ENCODE measurements at regions not wholly inside any gene's neighbourhood (a gene's known extent, or its start where the extent isn't known, plus 50 kb on each side); places are given as distances from the start of the nearest gene placed in this dataset.
"Not testable (repeated sequence)": the region's sequence is repeated elsewhere in the genome, so short reads cannot be mapped to it uniquely, and the experiment has no call there.

DNA sequence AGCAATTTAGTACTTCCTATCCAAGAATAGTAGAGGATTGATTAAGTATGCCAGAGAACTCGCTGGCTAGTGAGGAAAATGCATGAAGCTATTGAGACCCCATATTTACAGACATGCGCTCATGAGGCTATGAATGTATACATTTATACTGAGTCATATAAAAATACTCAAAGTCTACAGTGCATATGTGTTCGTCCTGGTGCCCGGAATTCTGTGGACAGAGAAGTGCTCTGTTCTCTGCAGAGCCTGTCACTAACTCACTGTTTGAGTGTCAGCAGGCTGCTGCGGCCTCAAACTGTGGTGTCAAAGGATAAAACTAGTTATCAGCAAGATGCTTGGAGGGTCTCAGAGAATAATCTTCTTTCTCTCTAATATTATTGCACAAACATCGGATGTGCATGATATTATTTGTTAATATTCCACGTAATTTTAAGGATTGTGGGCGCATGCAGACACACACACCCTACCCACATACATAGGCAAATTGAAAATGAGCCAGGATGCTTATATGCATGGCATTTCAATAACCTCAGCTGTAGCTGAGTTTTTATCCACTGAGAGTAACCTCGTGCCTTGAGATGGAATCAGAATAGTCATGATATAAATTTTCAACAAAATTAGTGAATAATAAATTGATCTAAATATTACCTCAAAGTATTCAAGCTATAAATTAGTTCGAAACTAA lies 50.0 kb upstream of the TSC22D2 start:
- no peak for DNase-seq (ENCODE audit: low read depth in 2 of 3, low spot score in 1 of 3)

DNA sequence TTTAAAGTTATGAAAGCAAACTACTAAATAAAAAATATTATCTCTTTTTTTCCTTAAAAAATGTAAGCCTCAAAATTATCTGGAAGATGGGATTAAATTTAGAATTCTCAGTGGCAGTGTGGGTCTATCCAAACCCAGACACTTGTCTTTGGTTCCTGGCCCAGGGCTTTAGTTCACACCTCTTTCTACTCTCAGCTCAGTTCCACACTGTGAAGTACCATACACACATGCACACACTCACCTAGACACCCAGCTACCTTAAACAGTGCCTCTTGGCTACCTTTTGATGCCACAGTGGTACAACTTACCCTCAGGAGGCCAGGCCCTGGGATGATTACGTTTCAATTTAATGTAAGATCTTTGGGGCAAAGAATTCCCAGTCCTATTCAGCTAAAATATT lies 51.0 kb upstream of the TSC22D2 start:
- DNase-seq (ENCODE audit: low read depth in 2 of 3, low spot score in 1 of 3) = no peak

DNA sequence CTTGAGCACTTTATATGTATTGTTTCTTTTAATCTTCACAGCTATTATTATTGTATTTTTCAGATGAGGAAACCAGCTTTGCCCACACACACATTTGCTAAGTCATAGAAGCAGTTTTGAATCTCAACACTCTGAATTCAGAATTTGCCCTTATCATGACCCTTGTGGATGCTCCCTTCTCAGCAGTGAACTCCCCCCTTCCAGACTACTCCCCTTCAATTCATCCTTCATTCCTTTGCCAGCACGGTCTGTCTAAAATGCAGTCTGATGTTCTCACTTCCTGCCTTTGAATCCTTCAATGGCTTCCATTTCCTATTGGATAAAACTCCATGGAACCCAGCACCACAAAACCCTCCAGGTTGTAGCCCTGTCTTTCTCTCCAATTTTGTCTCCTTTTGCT lies 52.5 kb upstream of the TSC22D2 start:
- no peak for DNase-seq (ENCODE audit: low read depth in 2 of 3, low spot score in 1 of 3)

DNA sequence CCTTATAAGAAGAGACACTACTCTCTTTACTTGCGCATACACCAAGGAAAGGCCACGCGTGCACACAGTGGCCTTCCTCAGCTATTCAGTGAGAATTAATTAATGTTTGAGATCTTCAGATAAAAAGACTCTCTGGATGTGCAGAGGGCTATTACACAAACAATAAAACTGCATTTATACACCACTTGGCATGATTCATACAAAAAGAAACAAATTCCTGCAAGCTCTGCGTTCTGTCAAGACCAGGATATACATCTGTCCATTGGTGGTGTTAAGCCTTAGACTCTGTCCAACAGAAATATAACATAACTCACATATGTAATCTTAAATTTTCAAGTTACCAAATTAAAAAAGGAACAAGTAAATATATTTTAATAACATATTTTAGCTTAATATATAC lies 55.2 kb upstream of the TSC22D2 start:
- DNase-seq (ENCODE audit: low read depth in 2 of 3, low spot score in 1 of 3) = no peak

DNA sequence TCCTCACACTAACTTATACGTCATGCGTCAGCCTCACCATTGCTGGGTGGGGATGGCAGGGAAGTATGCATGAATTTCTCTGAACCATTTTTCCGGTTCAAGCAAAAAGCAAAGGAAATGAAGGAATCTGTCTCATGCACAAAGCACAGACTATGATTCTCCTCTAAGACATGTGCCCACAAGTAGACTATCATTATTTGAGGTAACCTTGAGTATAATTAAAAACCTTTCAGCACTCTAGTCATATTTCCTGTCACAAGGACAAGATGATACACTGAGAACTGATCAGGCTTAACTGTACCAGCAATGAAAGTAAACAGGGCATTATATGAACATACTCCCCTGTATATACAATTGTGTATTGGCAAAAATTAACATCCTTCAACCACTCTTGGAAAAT lies 56.7 kb upstream of the TSC22D2 start:
- no peak for DNase-seq (ENCODE audit: low read depth in 2 of 3, low spot score in 1 of 3)

DNA sequence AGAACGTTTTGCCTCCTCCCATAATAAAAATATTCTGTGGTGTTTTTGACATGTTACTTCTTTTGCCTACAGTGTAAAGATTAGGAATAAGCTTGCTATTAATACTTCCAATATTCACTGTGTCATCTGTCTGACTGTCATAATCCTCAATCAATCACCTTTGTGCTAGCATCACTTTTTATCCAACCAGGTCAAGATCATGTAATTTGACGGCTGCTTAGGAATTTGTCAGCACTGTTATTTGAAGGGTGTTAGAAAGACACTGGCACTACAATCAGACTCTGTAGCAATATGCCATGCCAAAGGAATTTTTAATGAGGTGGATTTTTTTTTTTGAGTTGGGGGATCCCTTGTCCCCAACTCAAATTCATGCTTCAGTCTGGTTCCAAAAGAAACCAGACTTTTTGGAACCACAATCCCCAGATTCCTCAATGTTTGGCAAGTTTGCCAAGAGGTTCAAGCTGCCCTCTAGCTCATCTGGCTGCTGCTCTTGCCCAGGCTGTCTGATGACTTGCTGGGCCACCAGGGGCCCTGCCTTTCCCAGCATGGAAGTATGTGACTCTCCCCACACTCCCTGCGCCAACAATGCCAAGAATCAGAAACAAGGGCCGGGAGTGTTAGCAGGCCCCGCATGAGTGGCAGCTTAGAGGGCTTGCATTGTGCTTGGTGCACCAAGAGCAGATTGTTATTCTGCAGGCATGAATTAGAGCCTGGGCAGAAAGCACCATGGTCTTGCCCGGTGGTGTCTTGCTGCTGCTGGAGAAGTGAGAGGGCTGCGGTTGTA lies 58.6 kb upstream of the TSC22D2 start:
- no peak for DNase-seq (ENCODE audit: low read depth in 2 of 3, low spot score in 1 of 3)

DNA sequence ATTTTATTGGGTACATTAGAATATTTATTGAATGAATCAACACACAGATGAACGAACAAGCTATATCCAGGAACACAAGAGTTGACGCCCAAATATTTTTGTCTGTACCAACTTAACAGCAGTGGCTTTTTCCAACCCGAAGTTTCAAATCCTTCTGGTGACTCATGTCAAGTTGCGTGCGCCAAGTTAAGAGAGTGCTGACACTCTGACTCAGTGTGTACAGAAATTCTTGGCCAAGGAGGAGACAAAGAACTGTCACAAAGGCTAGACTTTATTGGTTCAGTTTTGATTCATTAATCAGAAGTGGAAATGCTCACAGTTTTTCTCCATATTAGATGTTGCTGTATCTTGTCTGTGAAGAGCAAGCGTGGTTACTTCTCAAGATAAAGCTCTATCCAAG lies 59.6 kb upstream of the TSC22D2 start:
- DNase-seq (ENCODE audit: low read depth in 2 of 3, low spot score in 1 of 3) = no peak

DNA sequence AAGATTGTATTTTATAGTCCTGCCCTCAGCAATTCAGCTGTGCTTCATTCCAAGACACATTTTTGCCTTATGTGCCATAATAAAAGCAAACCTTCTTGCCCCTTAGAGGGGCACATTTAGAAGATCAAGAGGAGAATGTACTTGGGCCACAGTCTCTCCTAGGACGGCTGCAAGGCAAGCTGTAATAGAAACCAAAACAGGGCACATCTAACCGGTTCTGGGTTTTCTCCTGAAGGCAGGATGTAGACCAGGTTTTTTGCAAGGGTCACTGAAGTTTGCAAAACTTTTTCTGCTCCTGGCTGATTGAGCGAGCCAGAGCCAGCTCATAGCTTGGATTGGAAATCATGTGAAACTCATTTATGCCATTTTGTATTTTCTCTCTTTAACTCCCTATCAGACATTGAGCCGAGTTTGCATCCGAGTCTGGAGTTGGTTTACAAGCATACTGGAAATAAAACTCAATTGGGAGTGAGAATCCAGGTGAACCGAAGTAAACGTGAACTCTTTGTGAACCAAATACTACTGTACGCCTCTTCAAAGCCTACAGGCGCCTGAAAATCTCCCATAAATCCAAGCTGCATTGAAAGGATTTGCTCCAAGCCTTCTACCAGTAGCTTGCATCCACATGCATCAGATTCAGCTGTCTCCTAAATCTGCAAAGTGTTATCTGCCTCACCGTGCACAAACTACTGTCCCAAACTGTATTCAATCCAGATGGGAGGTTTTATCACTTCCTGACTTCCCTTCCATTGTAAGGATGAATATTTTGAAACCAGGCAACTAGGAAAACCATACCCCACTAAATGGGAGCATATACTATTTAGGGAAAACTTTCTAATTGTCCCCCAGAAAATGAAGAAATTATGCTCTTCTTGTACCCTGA lies 60.9 kb upstream of the TSC22D2 start:
- DNase-seq (ENCODE audit: low read depth in 2 of 3, low spot score in 1 of 3) = no peak

DNA sequence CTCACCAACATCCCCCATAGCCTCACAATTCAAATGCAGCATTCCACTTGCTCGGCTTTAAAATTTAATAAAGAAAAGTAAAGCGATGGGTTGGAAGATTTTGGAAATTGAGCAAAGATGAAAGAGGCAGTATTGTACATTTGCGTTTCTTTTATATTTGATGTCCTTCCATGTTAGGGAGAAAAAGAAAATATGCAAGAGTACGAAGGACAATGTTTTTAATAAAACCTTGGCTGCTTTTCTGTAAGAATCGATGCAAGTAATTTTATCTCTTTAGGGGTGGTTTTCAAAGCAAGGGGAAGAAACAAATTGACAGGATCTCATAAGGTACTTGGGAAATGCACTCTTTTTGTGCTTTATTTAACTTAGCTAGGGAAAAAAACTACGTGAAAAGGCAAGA lies 61.8 kb upstream of the TSC22D2 start:
- DNase-seq (ENCODE audit: low read depth in 2 of 3, low spot score in 1 of 3) = no peak

DNA sequence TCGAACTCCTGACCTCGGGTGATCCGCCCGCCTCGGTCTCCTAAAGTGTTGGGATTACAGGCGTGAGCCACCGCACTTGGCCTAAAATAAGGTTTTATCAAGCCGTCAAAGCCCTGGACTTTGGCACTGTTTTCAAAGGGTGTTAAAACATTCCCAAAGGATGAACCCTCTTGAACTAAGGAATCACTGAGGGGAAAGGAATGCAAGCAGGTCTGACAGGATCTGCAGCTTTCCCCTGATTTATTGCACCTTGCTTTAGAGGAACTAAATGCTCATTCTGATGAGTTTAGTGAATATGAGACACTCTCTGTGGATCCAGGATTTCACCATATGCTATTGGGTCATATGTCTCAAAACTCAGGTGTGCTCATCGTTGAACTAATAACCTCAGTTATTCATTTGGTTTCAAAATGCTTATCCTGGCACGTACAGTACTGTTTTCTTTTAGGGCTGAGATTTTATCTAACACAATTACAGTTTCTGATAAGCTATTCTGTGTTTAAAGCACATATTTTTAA lies 63.0 kb upstream of the TSC22D2 start:
- DNase-seq (ENCODE audit: low read depth in 2 of 3, low spot score in 1 of 3) = no peak

DNA sequence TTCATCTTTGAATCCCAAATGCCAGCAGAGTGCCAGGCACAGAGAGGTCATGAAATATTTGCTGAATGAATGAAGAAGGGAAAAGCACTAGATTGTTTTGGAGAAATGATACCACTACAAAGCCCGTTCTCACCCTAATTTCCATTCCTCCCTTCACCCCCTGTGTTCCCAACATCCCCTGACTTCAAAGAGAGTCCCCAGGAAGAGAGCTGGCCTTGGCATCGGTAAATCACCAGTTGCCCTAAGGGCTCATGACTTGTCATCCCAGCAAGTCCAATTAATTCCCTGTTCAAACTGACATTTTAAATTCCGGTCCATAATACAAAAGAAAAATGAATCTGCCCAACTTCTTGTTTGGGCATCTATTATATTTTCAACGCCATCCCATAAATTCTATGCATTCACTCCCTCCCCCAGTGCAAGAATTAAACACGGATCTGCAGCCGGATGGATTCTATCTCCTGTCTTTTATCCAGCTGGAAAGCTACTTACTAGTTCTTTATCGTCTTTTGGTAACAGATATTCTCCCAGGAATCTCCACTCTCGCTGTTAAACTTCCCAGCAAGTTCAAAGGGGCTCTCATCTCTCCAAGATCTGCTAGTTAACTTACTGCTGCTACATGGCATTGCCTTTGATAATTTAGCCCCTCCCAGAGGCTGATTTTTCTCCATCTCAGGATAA lies 63.9 kb upstream of the TSC22D2 start:
- no peak for DNase-seq (ENCODE audit: low read depth in 2 of 3, low spot score in 1 of 3)

DNA sequence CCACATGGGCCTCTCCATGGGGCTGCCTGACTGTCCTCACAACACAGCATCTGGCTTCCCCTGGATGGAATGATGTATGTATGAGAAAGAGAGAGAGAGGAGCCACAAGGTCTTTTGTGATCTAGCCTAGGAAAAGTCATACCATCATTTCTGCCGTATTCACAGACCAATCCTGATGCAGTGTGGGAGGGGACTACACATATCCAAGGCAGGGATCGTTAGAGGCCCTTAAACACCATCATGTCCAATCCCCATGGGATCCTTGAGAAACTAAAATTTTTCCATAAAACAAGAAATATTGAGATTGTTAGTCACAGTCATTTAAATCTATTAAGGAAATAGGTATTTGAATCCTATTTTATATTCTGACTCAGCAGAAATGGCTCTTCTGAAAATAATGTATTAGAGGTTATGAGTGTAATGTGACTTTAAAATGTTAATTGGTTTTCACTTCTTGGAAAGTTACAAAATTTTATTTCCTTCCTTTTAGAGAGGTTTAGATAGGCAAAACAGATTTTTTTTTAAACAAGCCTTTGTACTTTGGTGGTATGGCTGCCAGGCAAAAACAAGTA lies 65.1 kb upstream of the TSC22D2 start:
- DNase-seq (ENCODE audit: low read depth in 2 of 3, low spot score in 1 of 3) = no peak

DNA sequence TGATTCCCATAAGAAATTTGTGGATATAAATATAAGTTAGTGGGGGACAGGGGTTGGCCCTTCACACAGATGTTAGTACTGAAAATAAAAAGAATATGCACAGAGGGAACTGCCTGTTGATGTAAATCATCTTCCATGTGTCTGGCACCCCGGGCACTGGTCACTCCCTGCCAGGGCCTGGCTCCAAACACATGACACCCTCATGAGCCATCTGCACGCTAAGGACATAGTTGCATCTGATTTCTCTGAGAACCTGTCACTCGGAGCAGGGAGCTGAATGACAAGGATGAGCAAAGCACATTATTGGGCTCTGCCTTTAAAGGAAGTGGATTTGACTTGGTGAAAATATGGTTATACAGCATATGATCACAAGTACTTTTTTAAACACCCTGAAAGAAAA lies 66.2 kb upstream of the TSC22D2 start:
- DNase-seq (ENCODE audit: low read depth in 2 of 3, low spot score in 1 of 3) = no peak

DNA sequence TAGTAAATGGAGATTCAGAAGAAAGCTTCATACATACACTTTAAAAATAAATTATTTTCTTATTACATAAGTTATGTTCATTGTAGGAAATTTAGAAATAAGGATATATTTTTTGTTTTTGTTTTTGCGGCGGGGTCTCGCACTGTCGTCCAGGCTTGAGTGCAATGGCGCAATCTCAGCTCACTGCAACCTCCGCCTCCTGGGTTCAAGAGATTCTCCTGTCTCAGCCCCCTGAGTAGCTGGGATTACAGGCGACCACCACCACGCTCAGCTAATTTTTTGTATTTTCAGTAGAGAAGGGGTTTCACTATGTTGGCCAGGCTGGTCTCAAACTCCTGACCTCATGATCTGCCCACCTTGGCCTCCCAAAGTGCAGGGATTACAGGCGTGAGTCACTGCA lies 71.7 kb upstream of the TSC22D2 start:
- DNase-seq (ENCODE audit: low read depth in 2 of 3, low spot score in 1 of 3) = not testable (repeated sequence)

DNA sequence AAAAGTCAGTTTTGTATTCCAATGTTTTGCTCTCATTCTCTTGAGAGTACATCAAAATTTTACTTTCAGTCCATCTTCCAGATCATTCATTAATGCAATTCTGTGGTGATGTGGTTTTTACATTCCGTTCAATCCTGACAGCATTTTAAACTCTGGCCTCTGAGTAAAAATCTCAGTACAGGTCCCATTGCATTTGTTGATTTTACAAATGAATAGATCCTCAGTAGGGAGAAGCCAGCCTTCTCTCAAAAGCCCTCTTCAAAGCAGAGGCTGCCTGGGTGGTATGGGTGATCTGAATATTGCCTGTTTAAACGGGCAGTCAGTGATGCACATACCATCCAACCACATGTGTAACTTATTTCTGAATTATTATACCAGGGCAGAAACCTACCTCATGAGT lies 72.5 kb upstream of the TSC22D2 start:
- no peak for DNase-seq (ENCODE audit: low read depth in 2 of 3, low spot score in 1 of 3)

DNA sequence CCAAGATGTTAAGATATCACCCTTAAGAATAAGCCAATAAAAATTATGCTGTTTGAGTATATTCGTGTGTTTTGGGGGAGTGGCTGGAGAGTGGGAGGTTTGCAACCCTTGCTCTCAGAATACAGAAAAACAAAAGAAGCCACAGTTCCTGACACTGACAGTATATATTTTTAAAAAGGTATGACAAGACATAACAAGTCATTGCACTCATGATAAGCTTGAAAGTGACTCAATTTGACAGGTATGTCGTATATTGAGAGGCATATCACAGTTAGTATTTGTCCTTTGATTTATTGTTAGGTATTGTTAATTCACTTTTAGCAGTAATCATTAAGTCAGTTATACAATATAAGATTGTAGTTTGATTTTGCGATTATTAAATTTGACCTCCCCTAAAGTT lies 73.1 kb upstream of the TSC22D2 start:
- DNase-seq (ENCODE audit: low read depth in 2 of 3, low spot score in 1 of 3) = no peak

DNA sequence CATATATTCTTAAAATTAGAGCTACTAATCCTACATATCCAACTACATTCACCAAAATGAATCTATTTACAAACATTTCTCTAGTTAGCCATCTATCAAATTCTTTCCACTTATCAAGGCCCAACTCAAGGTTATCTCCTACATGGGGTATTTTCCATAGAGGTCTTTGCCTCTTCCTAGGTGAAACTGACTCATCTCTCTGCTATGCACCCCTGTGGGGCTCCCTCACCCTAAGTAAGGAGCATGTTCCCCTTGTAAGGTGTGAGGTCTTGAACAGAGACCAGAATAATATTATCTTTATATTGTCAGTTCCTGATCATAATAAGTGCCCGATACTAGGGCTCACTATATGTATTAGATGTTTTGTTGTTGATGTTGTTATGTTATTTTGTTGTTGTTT lies 74.6 kb upstream of the TSC22D2 start:
- DNase-seq (ENCODE audit: low read depth in 2 of 3, low spot score in 1 of 3) = no peak

DNA sequence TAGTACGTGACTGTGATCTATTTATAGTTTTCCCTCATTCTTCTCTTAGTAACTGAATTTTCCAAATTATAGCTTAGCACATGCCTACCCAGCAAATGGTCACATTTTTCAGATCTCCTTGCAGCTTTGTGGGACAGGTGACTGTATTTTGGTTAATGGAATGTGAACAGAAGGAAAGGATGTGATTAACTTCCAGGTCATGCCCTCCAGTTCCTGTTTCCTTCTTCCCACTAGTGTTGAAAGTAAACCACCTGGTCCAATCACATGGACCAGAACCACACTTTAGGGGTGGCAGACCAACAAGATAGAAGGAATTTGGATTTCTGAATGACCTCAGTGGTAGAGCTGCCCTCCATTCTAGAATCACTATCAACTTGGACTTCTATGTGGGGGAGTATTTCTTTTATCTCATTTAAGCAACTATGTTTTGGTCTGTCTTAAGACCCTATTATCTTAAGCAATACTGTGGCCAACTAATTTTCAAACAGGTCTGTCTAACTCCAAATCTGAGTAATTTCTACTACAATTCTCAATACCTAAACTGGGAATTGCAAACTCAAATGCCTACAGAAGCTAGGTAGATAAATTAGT lies 76.0 kb upstream of the TSC22D2 start:
- DNase-seq (ENCODE audit: low read depth in 2 of 3, low spot score in 1 of 3) = no peak

DNA sequence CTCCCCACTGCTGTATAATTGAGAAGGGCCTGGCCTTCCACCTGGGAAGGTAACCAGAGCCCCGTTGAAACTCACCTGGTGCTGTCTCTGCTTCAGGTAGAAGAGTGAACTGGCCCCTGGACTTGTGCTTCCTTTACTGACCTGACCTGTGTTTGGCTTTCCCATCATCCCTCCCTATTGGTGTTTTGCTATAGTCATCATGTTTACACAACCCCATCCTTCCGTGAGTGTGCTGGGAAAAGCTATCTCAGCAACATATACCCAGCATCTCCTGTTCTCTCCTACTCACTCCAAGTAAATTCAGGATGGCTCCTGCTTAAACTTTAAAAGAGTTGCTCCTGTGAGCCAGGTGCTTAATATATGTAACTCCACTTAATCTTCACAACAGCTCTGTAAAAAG lies 77.2 kb upstream of the TSC22D2 start:
- no peak for DNase-seq (ENCODE audit: low read depth in 2 of 3, low spot score in 1 of 3)

DNA sequence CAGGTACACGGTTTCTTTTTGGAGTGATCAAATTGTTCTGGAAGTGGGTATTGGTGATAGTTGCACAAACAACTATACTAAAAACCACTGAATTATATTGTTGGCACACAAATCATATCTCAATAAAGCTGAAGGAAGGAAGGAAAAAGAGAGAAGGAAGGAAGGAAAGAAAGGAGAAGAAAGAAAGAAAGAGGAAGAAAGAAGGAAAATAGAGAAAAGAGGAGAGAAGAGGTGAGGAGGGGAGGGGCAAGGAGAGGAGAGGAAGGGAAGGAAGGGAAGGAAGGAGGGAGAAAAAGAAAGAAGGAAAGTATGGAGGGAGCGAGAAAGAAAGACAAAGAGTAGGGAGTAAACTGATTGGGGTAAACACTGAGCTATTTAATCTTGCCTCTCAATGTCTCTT lies 77.9 kb upstream of the TSC22D2 start:
- DNase-seq (ENCODE audit: low read depth in 2 of 3, low spot score in 1 of 3) = no peak

Data from stimulated activated CD4-positive, alpha-beta T cell treated with anti-CD3 and anti-CD28 coated beads, Interleukin-12 subunit alpha, Interleukin-12 subunit beta, amount 100 ng/mL, for 48 hours (primary cell).